ENCODE measurements at regions not wholly inside any gene's neighbourhood (a gene's known extent, or its start where the extent isn't known, plus 50 kb on each side); places are given as distances from the start of the nearest gene placed in this dataset.

GRCh38 chr4:66640233-66640990 lies 904.9 kb downstream of the CENPC start:
- TF ChIP-seq EZH2phosphoT487 (IDR thresholded peaks at IDR 0.05; ENCODE audit: insufficient read depth, low read depth) = no peak
- no peak for TF ChIP-seq EZH2 (IDR thresholded peaks at IDR 0.05; ENCODE audit: insufficient read depth, poor library complexity, severe bottlenecking)

Data from GM23248 (cell line).